GM19455 (cell line): ENCODE measurements at regions not wholly inside any gene's neighbourhood (a gene's known extent, or its start where the extent isn't known, plus 50 kb on each side); places are given as distances from the start of the nearest gene placed in this dataset.
"Not testable (repeated sequence)": the region's sequence is repeated elsewhere in the genome, so short reads cannot be mapped to it uniquely, and the experiment has no call there.

ENCODE experiments used
- ATAC-seq: cut with Tn5 transposase; IDR thresholded peaks from one replicate; pipeline ENCODE4 v1.9.1; 2021; ENCODE audit not compliant: unreplicated experiment

GRCh38 chr3:124620600-124621063 is 109.6 kb upstream of the UMPS start:
- no peak for ATAC-seq

- no peak for ATAC-seq
These were observed 108.8 kb upstream of the UMPS start for GRCh38 chr3:124621498-124621897.

- ATAC-seq, result no peak
These were observed 105.2 kb upstream of the UMPS start for GRCh38 chr3:124625074-124625473.

GRCh38 chr3:124627501-124627908 is 102.7 kb upstream of the UMPS start:
- ATAC-seq, result no peak

- no peak for ATAC-seq
These were observed 101.4 kb upstream of the UMPS start for GRCh38 chr3:124628863-124629262.

GRCh38 chr3:124629497-124629896 is 100.8 kb upstream of the UMPS start:
- no peak for ATAC-seq

- ATAC-seq, result no peak
These were observed 99.3 kb upstream of the UMPS start for GRCh38 chr3:124630960-124631359.

GRCh38 chr3:124631727-124632126 is 98.5 kb upstream of the UMPS start:
- ATAC-seq, result no peak

- no peak for ATAC-seq
These were observed 97.6 kb upstream of the UMPS start for GRCh38 chr3:124632566-124633140.

- ATAC-seq, result no peak
These were observed 96.7 kb upstream of the UMPS start for GRCh38 chr3:124633524-124633923.

- ATAC-seq, result no peak
These were observed 95.8 kb upstream of the UMPS start for GRCh38 chr3:124634210-124635168.

- no peak for ATAC-seq
These were observed 95.1 kb upstream of the UMPS start for GRCh38 chr3:124635169-124635539.

- ATAC-seq, result no peak
These were observed 94.0 kb upstream of the UMPS start for GRCh38 chr3:124636101-124636862.

GRCh38 chr3:124636863-124637296 is 93.4 kb upstream of the UMPS start:
- ATAC-seq, result no peak

- ATAC-seq, result peak; percentile 50
These were observed 90.6 kb upstream of the UMPS start for GRCh38 chr3:124639406-124640237.

- no peak for ATAC-seq
These were observed 89.5 kb upstream of the UMPS start for GRCh38 chr3:124640635-124641306.

- no peak for ATAC-seq
These were observed 86.8 kb upstream of the UMPS start for GRCh38 chr3:124643453-124643852.

- not testable (repeated sequence) for ATAC-seq
These were observed 84.1 kb upstream of the UMPS start for GRCh38 chr3:124646186-124646585.

- no peak for ATAC-seq
These were observed 81.7 kb upstream of the UMPS start for GRCh38 chr3:124648551-124648950.

GRCh38 chr3:124650798-124651197 is 79.5 kb upstream of the UMPS start:
- ATAC-seq, result no peak
